Hepatocyte (in vitro differentiated cells): ENCODE measurements at regions not wholly inside any gene's neighbourhood (a gene's known extent, or its start where the extent isn't known, plus 50 kb on each side); places are given as distances from the start of the nearest gene placed in this dataset.

ENCODE experiments used
- DNase-seq: peaks from one replicate; pipeline ENCODE4 v3.0.0-alpha.2; 2016; ENCODE audit warnings: low spot score
- H2AFZ ChIP-seq: fragments of 200-600 bp; sonication (generic); 2 replicates; pipeline ENCODE4 v1.6.0; 2016; ENCODE audit warnings: antibody characterized with exemption, mild to moderate bottlenecking
- H3K27ac ChIP-seq: fragments of 200-600 bp; sonication (generic); 2 replicates; pipeline ENCODE4 v1.5.1; 2016; ENCODE audit warnings: mild to moderate bottlenecking
- H3K27me3 ChIP-seq: fragments of 200-600 bp; sonication (generic); 2 replicates; pipeline ENCODE4 v1.6.1; 2016
- H3K36me3 ChIP-seq: fragments of 200-600 bp; sonication (generic); replicated peaks from 2 replicates; pipeline ENCODE4 v1.5.1; 2016; ENCODE audit warnings: low read depth; ENCODE audit not compliant: insufficient read depth
- H3K4me1 ChIP-seq: fragments of 200-600 bp; sonication (generic); 2 replicates; pipeline ENCODE4 v1.5.1; 2016; ENCODE audit warnings: mild to moderate bottlenecking, moderate library complexity; ENCODE audit not compliant: insufficient read depth
- H3K4me2 ChIP-seq: fragments of 200-600 bp; sonication (generic); 2 replicates; pipeline ENCODE4 v1.6.0; 2016
- H3K4me3 ChIP-seq: fragments of 200-600 bp; sonication (generic); 2 replicates; pipeline ENCODE4 v1.5.1; 2016; ENCODE audit warnings: mild to moderate bottlenecking
- H3K79me2 ChIP-seq: fragments of 200-600 bp; sonication (generic); 2 replicates; pipeline ENCODE4 v1.6.0; 2017; ENCODE audit warnings: mild to moderate bottlenecking
- H3K9me2 ChIP-seq: fragments of 200-600 bp; sonication (generic); replicated peaks from 2 replicates; pipeline ENCODE4 v1.6.0; 2017; ENCODE audit warnings: mild to moderate bottlenecking; ENCODE audit not compliant: insufficient read depth
- H3K9me3 ChIP-seq: fragments of 200-600 bp; sonication (generic); 2 replicates; pipeline ENCODE4 v1.5.1; 2016; ENCODE audit warnings: low read depth, mild to moderate bottlenecking
- H4K20me1 ChIP-seq: fragments of 200-600 bp; sonication (generic); 2 replicates; pipeline ENCODE4 v1.6.0; 2016; ENCODE audit warnings: mild to moderate bottlenecking; ENCODE audit not compliant: insufficient read depth, poor library complexity, severe bottlenecking
- CTCF ChIP-seq: fragments of 200-600 bp; sonication (generic); IDR thresholded peaks from 2 replicates; pipeline ENCODE4 v1.5.1; 2016; ENCODE audit warnings: antibody characterized with exemption, mild to moderate bottlenecking; ENCODE audit not compliant: poor library complexity
- EZH2 ChIP-seq: fragments of 200-600 bp; sonication (generic); IDR thresholded peaks from 2 replicates; pipeline ENCODE4 v1.6.1; 2016; ENCODE audit warnings: antibody characterized with exemption, mild to moderate bottlenecking, borderline replicate concordance
- EZH2phosphoT487 ChIP-seq: fragments of 200-600 bp; sonication (generic); IDR thresholded peaks from one replicate; pipeline ENCODE4 v1.6.1; 2018; ENCODE audit warnings: antibody characterized with exemption, mild to moderate bottlenecking, low read depth, moderate library complexity; ENCODE audit not compliant: unreplicated experiment, severe bottlenecking
- WGBS: methylation state at CpG from one replicate; pipeline ENCODE4 v1.1.6; 2016; ENCODE audit warnings: low lambda C conversion rate; ENCODE audit errors: missing lambda C conversion rate; 5-methylcytosine and 5-hydroxymethylcytosine counted together

- Histone ChIP-seq H3K27me3 (no peaks in the 10 kb centered on the region), H3K4me2 (no peak overlapping the region), H2AFZ (no peak overlapping the region), H3K79me2 (no peaks in the 10 kb centered on the region), H3K9me3 (no peaks in the 10 kb centered on the region), H3K36me3 (no peaks in the 10 kb centered on the region), H3K4me1 (no peaks in the 10 kb centered on the region), H3K27ac (no peak overlapping the region), H4K20me1 (no peaks in the 10 kb centered on the region), H3K4me3 (no peak overlapping the region), H3K9me2 (no peaks in the 10 kb centered on the region)
- DNase-seq = no peak
- no peak for TF ChIP-seq EZH2phosphoT487
- TF ChIP-seq EZH2 = no peak
- TF ChIP-seq CTCF = no peak
- WGBS = 40% methylated on average over 2 of the region's 2 CpGs
Observed at GRCh38 chr6:105664931-105665330, 262.0 kb upstream of the PREP start.

GRCh38 chr6:105651969-105652368 lies 249.1 kb upstream of the PREP start:
- no peak overlapping the region for H3K4me2 ChIP-seq
- no peak for DNase-seq
- no peaks in the 10 kb centered on the region for H3K4me1 ChIP-seq
- H3K9me3 ChIP-seq = no peaks in the 10 kb centered on the region
- H2AFZ ChIP-seq = no peak overlapping the region
- no peaks in the 10 kb centered on the region for H4K20me1 ChIP-seq
- no peak for TF ChIP-seq EZH2phosphoT487
- no peak for TF ChIP-seq CTCF
- TF ChIP-seq EZH2 = no peak
- no peaks in the 10 kb centered on the region for H3K9me2 ChIP-seq
- H3K27ac ChIP-seq = no peak overlapping the region
- WGBS = 83% methylated on average over 2 of the region's 2 CpGs
- H3K4me3 ChIP-seq = no peak overlapping the region
- H3K36me3 ChIP-seq = no peaks in the 10 kb centered on the region
- H3K79me2 ChIP-seq = no peaks in the 10 kb centered on the region
- H3K27me3 ChIP-seq = no peaks in the 10 kb centered on the region

GRCh38 chr6:105650347-105650746 lies 247.5 kb upstream of the PREP start:
- 77% methylated on average over 1 of the region's 1 CpG for WGBS
- no peak overlapping the region for H3K4me2 ChIP-seq
- no peak for TF ChIP-seq EZH2phosphoT487
- TF ChIP-seq EZH2 = no peak
- TF ChIP-seq CTCF = no peak

GRCh38 chr6:105649192-105649591 lies 246.3 kb upstream of the PREP start:
- DNase-seq = no peak
- H3K4me2 ChIP-seq = no peak overlapping the region
- no peak overlapping the region for H3K27ac ChIP-seq
- peaks cover 12% of the 10 kb centered on the region for H3K4me1 ChIP-seq
- no peaks in the 10 kb centered on the region for H3K27me3 ChIP-seq
- no peaks in the 10 kb centered on the region for H3K36me3 ChIP-seq
- no peaks in the 10 kb centered on the region for H4K20me1 ChIP-seq
- WGBS = 100% methylated on average over 1 of the region's 1 CpG
- no peak for TF ChIP-seq CTCF
- no peak for TF ChIP-seq EZH2
- no peak for TF ChIP-seq EZH2phosphoT487
- no peak overlapping the region for H3K4me3 ChIP-seq
- no peaks in the 10 kb centered on the region for H3K9me2 ChIP-seq
- H2AFZ ChIP-seq = no peak overlapping the region
- H3K79me2 ChIP-seq = no peaks in the 10 kb centered on the region
- no peaks in the 10 kb centered on the region for H3K9me3 ChIP-seq

More at GRCh38 chr6:105650347-105650746, 247.5 kb upstream of the PREP start:
- no peak overlapping the region for H2AFZ ChIP-seq
- DNase-seq = no peak
- no peak overlapping the region for H3K4me3 ChIP-seq
- no peak overlapping the region for H3K27ac ChIP-seq
- no peaks in the 10 kb centered on the region for H3K9me3 ChIP-seq
- no peaks in the 10 kb centered on the region for H3K9me2 ChIP-seq
- no peaks in the 10 kb centered on the region for H3K27me3 ChIP-seq
- no peaks in the 10 kb centered on the region for H4K20me1 ChIP-seq
- no peaks in the 10 kb centered on the region for H3K79me2 ChIP-seq
- peaks cover 6% of the 10 kb centered on the region for H3K4me1 ChIP-seq
- no peaks in the 10 kb centered on the region for H3K36me3 ChIP-seq
